DMS79 (cell line): ENCODE measurements at regions not wholly inside any gene's neighbourhood (a gene's known extent, or its start where the extent isn't known, plus 50 kb on each side); places are given as distances from the start of the nearest gene placed in this dataset.
"Not testable (repeated sequence)": the region's sequence is repeated elsewhere in the genome, so short reads cannot be mapped to it uniquely, and the experiment has no call there.

Experiments used
- DNase-seq: peaks from one replicate; lab custom pipeline; 2025; lab: John Stamatoyannopoulos, UW

GRCh38 chrX:15116900-15117299 lies 153.0 kb downstream of the ASB9 start:
- DNase-seq: no peak

- DNase-seq: no peak
Measured at GRCh38 chrX:15114743-15115566, 154.9 kb downstream of the ASB9 start.

GRCh38 chrX:15107367-15107988 lies 162.4 kb downstream of the ASB9 start:
- no peak for DNase-seq

- no peak for DNase-seq
Measured at GRCh38 chrX:15098505-15098904, 171.4 kb downstream of the ASB9 start.

- no peak for DNase-seq
Measured at GRCh38 chrX:15087747-15088146, 182.1 kb downstream of the ASB9 start.

- no peak for DNase-seq
Measured at GRCh38 chrX:15073313-15073712, 196.6 kb downstream of the ASB9 start.

GRCh38 chrX:15072880-15073279 lies 197.0 kb downstream of the ASB9 start:
- no peak for DNase-seq

- no peak for DNase-seq
Measured at GRCh38 chrX:15072259-15072658, 197.6 kb downstream of the ASB9 start.

GRCh38 chrX:15059474-15059873 lies 186.3 kb downstream of the MOSPD2 start:
- DNase-seq: no peak

GRCh38 chrX:15056044-15056443 lies 182.8 kb downstream of the MOSPD2 start:
- no peak for DNase-seq

GRCh38 chrX:15055146-15055930 lies 182.1 kb downstream of the MOSPD2 start:
- no peak for DNase-seq

- no peak for DNase-seq
Measured at GRCh38 chrX:15050395-15050794, 177.2 kb downstream of the MOSPD2 start.

GRCh38 chrX:15043538-15043937 lies 170.3 kb downstream of the MOSPD2 start:
- no peak for DNase-seq

GRCh38 chrX:15033917-15034316 lies 160.7 kb downstream of the MOSPD2 start:
- DNase-seq: no peak

- DNase-seq: no peak
Measured at GRCh38 chrX:15017491-15017890, 144.3 kb downstream of the MOSPD2 start.

- no peak for DNase-seq
Measured at GRCh38 chrX:15016051-15016450, 142.8 kb downstream of the MOSPD2 start.

GRCh38 chrX:15014281-15014680 lies 141.1 kb downstream of the MOSPD2 start:
- DNase-seq: no peak

- no peak for DNase-seq
Measured at GRCh38 chrX:15013461-15013860, 140.2 kb downstream of the MOSPD2 start.

- no peak for DNase-seq
Measured at GRCh38 chrX:14997271-14997670, 124.0 kb downstream of the MOSPD2 start.

GRCh38 chrX:14984425-14984824 lies 111.2 kb downstream of the MOSPD2 start:
- DNase-seq: not testable (repeated sequence)
